Activated T-helper 1 cell treated with Interleukin-2 at 50 U/mL for 16 hours (primary cell): ENCODE measurements at regions not wholly inside any gene's neighbourhood (a gene's known extent, or its start where the extent isn't known, plus 50 kb on each side); places are given as distances from the start of the nearest gene placed in this dataset.
"Not testable (repeated sequence)": the region's sequence is repeated elsewhere in the genome, so short reads cannot be mapped to it uniquely, and the experiment has no call there.

Experiments
- DNase-seq: peaks from one replicate; pipeline ENCODE4 v3.0.0-alpha.2; 2020; ENCODE audit warnings: low read depth

- no peak for DNase-seq
Observed at GRCh38 chr5:167049771-167050567, 1241.5 kb upstream of the WWC1 start.

GRCh38 chr5:167050568-167051401 lies 1240.7 kb upstream of the WWC1 start:
- no peak for DNase-seq

- DNase-seq: no peak
Observed at GRCh38 chr5:167051402-167051768, 1240.1 kb upstream of the WWC1 start.

- no peak for DNase-seq
Observed at GRCh38 chr5:167052791-167053190, 1238.7 kb upstream of the WWC1 start.

GRCh38 chr5:167057665-167058064 lies 1233.8 kb upstream of the WWC1 start:
- DNase-seq: no peak

GRCh38 chr5:167061695-167062094 lies 1229.8 kb upstream of the WWC1 start:
- no peak for DNase-seq

GRCh38 chr5:167063116-167063515 lies 1228.3 kb upstream of the WWC1 start:
- no peak for DNase-seq

GRCh38 chr5:167063788-167064187 lies 1227.7 kb upstream of the WWC1 start:
- no peak for DNase-seq

GRCh38 chr5:167064198-167064776 lies 1227.2 kb upstream of the WWC1 start:
- no peak for DNase-seq

GRCh38 chr5:167065794-167066193 lies 1225.7 kb upstream of the WWC1 start:
- no peak for DNase-seq

GRCh38 chr5:167071981-167072610 lies 1219.3 kb upstream of the WWC1 start:
- no peak for DNase-seq

- DNase-seq: no peak
Observed at GRCh38 chr5:167081561-167081960, 1209.9 kb upstream of the WWC1 start.

- DNase-seq: no peak
Observed at GRCh38 chr5:167096816-167097215, 1194.6 kb upstream of the WWC1 start.

- DNase-seq: no peak
Observed at GRCh38 chr5:167104351-167104750, 1187.1 kb upstream of the WWC1 start.

- DNase-seq: no peak
Observed at GRCh38 chr5:167105941-167106340, 1185.5 kb upstream of the WWC1 start.

GRCh38 chr5:167107684-167108083 lies 1183.8 kb upstream of the WWC1 start:
- no peak for DNase-seq

- DNase-seq: not testable (repeated sequence)
Observed at GRCh38 chr5:167108266-167108665, 1183.2 kb upstream of the WWC1 start.

GRCh38 chr5:167112556-167112955 lies 1178.9 kb upstream of the WWC1 start:
- no peak for DNase-seq

GRCh38 chr5:167122267-167122666 lies 1169.2 kb upstream of the WWC1 start:
- DNase-seq: no peak

GRCh38 chr5:167123126-167123525 lies 1168.3 kb upstream of the WWC1 start:
- no peak for DNase-seq

- no peak for DNase-seq
Observed at GRCh38 chr5:167128581-167128980, 1162.9 kb upstream of the WWC1 start.

GRCh38 chr5:167140548-167141291 lies 1150.7 kb upstream of the WWC1 start:
- no peak for DNase-seq
